ENCODE measurements at regions not wholly inside any gene's neighbourhood (a gene's known extent, or its start where the extent isn't known, plus 50 kb on each side); places are given as distances from the start of the nearest gene placed in this dataset.

DNA sequence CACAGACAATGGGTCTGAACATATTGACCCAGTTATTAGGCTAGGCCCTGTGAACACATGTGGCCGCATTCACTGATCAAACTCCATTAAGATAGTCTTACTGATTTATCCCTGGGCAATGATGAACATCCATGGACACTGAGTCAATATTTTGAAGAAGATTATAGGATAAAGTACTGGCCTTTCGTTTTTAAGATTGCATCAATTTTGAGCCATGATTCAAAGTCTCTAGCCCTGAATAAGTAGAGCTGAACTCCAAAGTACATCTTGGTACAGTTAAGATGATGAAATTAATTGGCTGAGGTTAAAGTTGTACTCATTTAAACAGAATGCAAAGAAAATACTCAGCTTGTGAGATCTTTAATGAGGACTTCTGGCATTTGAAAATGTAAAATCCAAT is 1581.9 kb downstream of the EFNB2 start:
- Histone ChIP-seq H3K4me1 (replicated peaks in 1 of 4; ENCODE audit: control insufficient read depth in 3 of 4, insufficient read depth in 4 of 4, low read length in 3 of 4) (no peaks in the 10 kb centered on the region), H4K91ac (replicated peaks; ENCODE audit: insufficient read length, low read length) (no peak overlapping the region), H3K36me3 (ENCODE audit: control insufficient read depth in 2 of 4, insufficient read depth in 4 of 4, low read length in 3 of 4) (no peaks in the 10 kb centered on the region), H4K8ac (ENCODE audit: extremely low read depth, insufficient read depth, low read length) (no peak overlapping the region), H4K5ac (ENCODE audit: insufficient read length, low read depth, low read length) (no peak overlapping the region), H3K9ac (replicated peaks in 1 of 4; ENCODE audit: extremely low read depth in 1 of 4, low read depth in 3 of 4, low read length in 3 of 4) (no peak overlapping the region), H3K23me2 (ENCODE audit: low read depth, low read length) (no peaks in the 10 kb centered on the region), H3K9me3 (ENCODE audit: insufficient read depth in 2 of 2, low read depth in 1 of 2, low read length in 1 of 2) (no peaks in the 10 kb centered on the region), H3K27ac (ENCODE audit: low read depth, low read length) (no peak overlapping the region), H3K79me1 (ENCODE audit: low read depth, low read length) (no peaks in the 10 kb centered on the region), H4K20me1 (replicated peaks in 1 of 2; ENCODE audit: control insufficient read depth in 1 of 2, insufficient read depth in 2 of 2, low read length in 2 of 2) (no peaks in the 10 kb centered on the region), H3K18ac (ENCODE audit: extremely low read depth, low read length) (no peak overlapping the region), H3K79me2 (ENCODE audit: control insufficient read depth in 1 of 2, insufficient read depth in 2 of 2, low read length in 2 of 2) (no peaks in the 10 kb centered on the region), H3K27me3 (replicated peaks in 1 of 4; ENCODE audit: control insufficient read depth in 3 of 4, extremely low read depth in 1 of 4, insufficient read depth in 3 of 4, low read length in 3 of 4) (no peaks in the 10 kb centered on the region), H3K4ac (replicated peaks; ENCODE audit: insufficient read length, low read depth, low read length) (no peak overlapping the region), H2BK12ac (ENCODE audit: low read depth, low read length) (no peak overlapping the region), H3K4me3 (ENCODE audit: extremely low read depth in 1 of 4, insufficient read depth in 2 of 4, low read depth in 3 of 4, low read length in 4 of 4) (no peak overlapping the region), H3K14ac (ENCODE audit: insufficient read length) (no peak overlapping the region), H3K4me2 (ENCODE audit: insufficient read depth in 1 of 2, low read depth in 2 of 2, low read length in 2 of 2) (no peak overlapping the region), H3K23ac (ENCODE audit: insufficient read length) (no peak overlapping the region), H3K56ac (replicated peaks; ENCODE audit: insufficient read length, low read depth, low read length) (no peak overlapping the region), H2AFZ (ENCODE audit: low read length) (no peak overlapping the region), H2BK20ac (ENCODE audit: low read length) (no peak overlapping the region), H2BK15ac (ENCODE audit: low read length) (no peak overlapping the region), H2BK5ac (ENCODE audit: low read depth, low read length) (no peak overlapping the region), H2BK120ac (replicated peaks; ENCODE audit: low read depth, low read length) (no peak overlapping the region), H2AK5ac (ENCODE audit: low read depth, low read length) (no peak overlapping the region)
- CTCF ChIA-PET (ENCODE audit: partially characterized antibody): interaction anchor here (0.6 to 0.9 kb wide), 2 partner anchors 100 to 457 kb away, joined by 3 read pairs; no protein-coding TSS in a partner anchor
- WGBS, 2 experiments (ENCODE audit: extremely low coverage in 1 of 2, insufficient coverage in 1 of 2, insufficient read length in 1 of 2, insufficient replicate concordance in 2 of 2, low coverage in 1 of 2, low lambda C conversion rate in 2 of 2, missing lambda C conversion rate in 1 of 2): 75% methylated on average over 2 of the region's 2 CpGs; no CpG with 5 or more reads in 1 of the 2 experiments
- POLR2A ChIA-PET (ENCODE audit: partially characterized antibody): no interaction called here
- FAIRE-seq (no peak), DNase-seq (ENCODE audit: low read depth in 1 of 2, low spot score in 2 of 2) (no peak)
- TF ChIP-seq RNF2 (IDR thresholded peaks at IDR 0.05; ENCODE audit: borderline replicate concordance, low read depth, low read length, missing control alignments, poor library complexity, severe bottlenecking) (no peak), E2F6 (IDR thresholded peaks at IDR 0.05) (no peak), NANOG (IDR thresholded peaks at IDR 0.05; ENCODE audit: insufficient read depth, low read depth, low read length, poor library complexity, severe bottlenecking) (no peak), TCF12 (IDR thresholded peaks at IDR 0.05; ENCODE audit: low read depth, low read length) (no peak), EGR1 (IDR thresholded peaks at IDR 0.05; ENCODE audit: borderline replicate concordance, low read depth, low read length) (no peak), RBBP5 (IDR thresholded peaks at IDR 0.05; ENCODE audit: borderline replicate concordance, low read depth, low read length) (no peak), CBX8 (IDR thresholded peaks at IDR 0.05; ENCODE audit: borderline replicate concordance, low read depth, low read length) (no peak), EP300 (IDR thresholded peaks at IDR 0.05; ENCODE audit: borderline replicate concordance in 1 of 2, low read depth in 2 of 2, low read length in 2 of 2) (no peak), GABPA (IDR thresholded peaks at IDR 0.05; ENCODE audit: borderline replicate concordance, insufficient read depth, low read length) (no peak), TBP (IDR thresholded peaks at IDR 0.05; ENCODE audit: low read depth, low read length) (no peak), POU5F1 (IDR thresholded peaks at IDR 0.05; ENCODE audit: low read depth, low read length) (no peak), CHD2 (IDR thresholded peaks at IDR 0.05; ENCODE audit: low read length) (no peak), CREB1 (IDR thresholded peaks at IDR 0.05) (no peak), KDM1A (IDR thresholded peaks at IDR 0.05; ENCODE audit: borderline replicate concordance, low read length) (no peak), POLR2A (IDR thresholded peaks at IDR 0.05; ENCODE audit: control extremely low read depth in 1 of 2, low read depth in 2 of 2, low read length in 2 of 2) (no peak)
